ENCODE measurements at regions not wholly inside any gene's neighbourhood (a gene's known extent, or its start where the extent isn't known, plus 50 kb on each side); places are given as distances from the start of the nearest gene placed in this dataset.

DNA sequence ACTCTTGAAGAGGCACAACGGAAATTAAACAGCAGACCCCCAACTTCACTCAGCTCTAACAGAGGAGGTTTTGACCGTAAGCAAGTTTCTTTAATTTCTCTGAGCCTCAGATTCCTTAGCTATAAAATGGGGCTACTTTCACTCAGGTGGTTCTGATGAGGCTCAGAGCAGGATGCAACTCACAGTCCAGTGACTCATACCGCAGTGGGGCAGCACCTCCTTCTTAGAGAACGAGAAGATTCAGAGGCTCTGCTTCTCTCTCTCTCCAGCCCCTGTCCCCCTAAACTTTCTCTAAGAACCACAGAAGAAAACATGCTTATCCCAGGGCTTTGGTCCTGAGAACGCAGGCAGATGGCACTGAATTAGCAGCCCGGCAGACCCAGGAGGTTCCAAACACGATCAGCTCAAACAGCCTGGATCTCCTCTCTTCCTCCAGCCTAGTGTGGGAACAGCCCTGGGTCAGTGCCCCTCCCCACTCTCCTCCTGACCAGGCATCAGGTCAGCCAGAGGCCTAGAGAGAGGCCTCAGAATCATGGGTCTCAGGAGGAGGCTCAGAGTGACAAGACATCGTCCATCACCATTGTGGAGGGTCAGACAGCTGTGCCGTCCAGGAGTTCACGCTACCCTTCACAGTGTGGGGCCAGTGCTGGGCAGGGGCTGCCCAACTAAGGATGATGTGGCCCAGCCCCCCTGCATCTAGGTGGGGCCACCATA is 433.0 kb downstream of the PTPRU start:
- H3K4me3 ChIP-seq (ENCODE audit: low read depth, low read length), result no peak overlapping the region
- no peaks in the 10 kb centered on the region for H3K36me3 ChIP-seq (ENCODE audit: control insufficient read depth, insufficient read depth, low read length)
- POLR2A ChIA-PET, result no interaction called here
- CTCF ChIA-PET, result no interaction called here
- H3K27me3 ChIP-seq (ENCODE audit: control insufficient read depth, insufficient read depth, low read length), result no peaks in the 10 kb centered on the region; the same call in 1 of the 2 replicates
- TF ChIP-seq, protein P1, sequence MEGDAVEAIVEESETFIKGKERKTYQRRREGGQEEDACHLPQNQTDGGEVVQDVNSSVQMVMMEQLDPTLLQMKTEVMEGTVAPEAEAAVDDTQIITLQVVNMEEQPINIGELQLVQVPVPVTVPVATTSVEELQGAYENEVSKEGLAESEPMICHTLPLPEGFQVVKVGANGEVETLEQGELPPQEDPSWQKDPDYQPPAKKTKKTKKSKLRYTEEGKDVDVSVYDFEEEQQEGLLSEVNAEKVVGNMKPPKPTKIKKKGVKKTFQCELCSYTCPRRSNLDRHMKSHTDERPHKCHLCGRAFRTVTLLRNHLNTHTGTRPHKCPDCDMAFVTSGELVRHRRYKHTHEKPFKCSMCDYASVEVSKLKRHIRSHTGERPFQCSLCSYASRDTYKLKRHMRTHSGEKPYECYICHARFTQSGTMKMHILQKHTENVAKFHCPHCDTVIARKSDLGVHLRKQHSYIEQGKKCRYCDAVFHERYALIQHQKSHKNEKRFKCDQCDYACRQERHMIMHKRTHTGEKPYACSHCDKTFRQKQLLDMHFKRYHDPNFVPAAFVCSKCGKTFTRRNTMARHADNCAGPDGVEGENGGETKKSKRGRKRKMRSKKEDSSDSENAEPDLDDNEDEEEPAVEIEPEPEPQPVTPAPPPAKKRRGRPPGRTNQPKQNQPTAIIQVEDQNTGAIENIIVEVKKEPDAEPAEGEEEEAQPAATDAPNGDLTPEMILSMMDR (IDR thresholded peaks at IDR 0.05; ENCODE audit: insufficient read depth, low read depth, low read length), result no peak
- DNase-seq (ENCODE audit: low read depth), result no peak

- Histone ChIP-seq H3K4me3 (ENCODE audit: low read depth, low read length) (no peak overlapping the region), H3K27me3 (ENCODE audit: control insufficient read depth, insufficient read depth, low read length) (no peaks in the 10 kb centered on the region; the same call in 1 of the 2 replicates), H3K36me3 (ENCODE audit: control insufficient read depth, insufficient read depth, low read length) (no peaks in the 10 kb centered on the region)
- ChIA-PET POLR2A (no interaction called here), CTCF (no interaction called here)
- no peak for DNase-seq (ENCODE audit: low read depth)
- TF ChIP-seq, protein P1 (IDR thresholded peaks at IDR 0.05; ENCODE audit: insufficient read depth, low read depth, low read length), result no peak
Measured at GRCh38 chr1:29668551-29669157, 432.3 kb downstream of the PTPRU start.

- ChIA-PET POLR2A (no interaction called here), CTCF (no interaction called here)
- Histone ChIP-seq H3K4me3 (ENCODE audit: low read depth, low read length) (no peak overlapping the region), H3K27me3 (ENCODE audit: control insufficient read depth, insufficient read depth, low read length) (no peaks in the 10 kb centered on the region; the same call in 1 of the 2 replicates), H3K36me3 (ENCODE audit: control insufficient read depth, insufficient read depth, low read length) (no peaks in the 10 kb centered on the region)
- TF ChIP-seq, protein P1 (IDR thresholded peaks at IDR 0.05; ENCODE audit: insufficient read depth, low read depth, low read length), result no peak
- no peak for DNase-seq (ENCODE audit: low read depth)
Measured at GRCh38 chr1:29667951-29668350, 431.6 kb downstream of the PTPRU start.

GRCh38 chr1:29664711-29665110 is 428.4 kb downstream of the PTPRU start:
- TF ChIP-seq, protein P1 (IDR thresholded peaks at IDR 0.05; ENCODE audit: insufficient read depth, low read depth, low read length), result no peak
- no peak overlapping the region for H3K4me3 ChIP-seq (ENCODE audit: low read depth, low read length)
- POLR2A ChIA-PET, result no interaction called here
- H3K27me3 ChIP-seq (ENCODE audit: control insufficient read depth, insufficient read depth, low read length), result no peaks in the 10 kb centered on the region; the same call in 1 of the 2 replicates
- CTCF ChIA-PET, result interaction anchor here (1.3 kb wide), 1 partner anchor 441 kb away, joined by 4 read pairs; no protein-coding TSS in a partner anchor
- no peak for DNase-seq (ENCODE audit: low read depth)
- no peaks in the 10 kb centered on the region for H3K36me3 ChIP-seq (ENCODE audit: control insufficient read depth, insufficient read depth, low read length)

DNA sequence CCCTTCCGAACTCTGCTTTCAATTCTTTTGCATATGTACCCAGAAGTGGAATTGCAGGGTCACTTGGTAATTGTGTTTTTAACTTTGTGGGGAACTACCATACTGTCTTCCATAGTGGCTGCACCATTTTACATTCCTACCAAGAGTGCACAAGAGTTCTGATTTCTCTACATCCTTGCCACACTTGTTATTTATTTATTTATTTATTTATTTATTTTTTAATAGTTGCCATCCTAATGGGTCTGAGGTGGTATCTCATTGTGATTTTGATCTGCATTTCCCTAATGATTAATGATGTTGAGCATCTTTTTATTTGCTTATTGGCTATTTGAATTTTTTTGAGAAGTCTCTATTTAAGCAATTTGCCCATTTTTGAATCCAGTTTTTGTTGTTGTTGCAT is 422.4 kb downstream of the PTPRU start:
- Histone ChIP-seq H3K4me3 (ENCODE audit: low read depth, low read length) (no peak overlapping the region), H3K27me3 (ENCODE audit: control insufficient read depth, insufficient read depth, low read length) (no peaks in the 10 kb centered on the region), H3K36me3 (ENCODE audit: control insufficient read depth, insufficient read depth, low read length) (no peaks in the 10 kb centered on the region)
- TF ChIP-seq, protein P1 (IDR thresholded peaks at IDR 0.05; ENCODE audit: insufficient read depth, low read depth, low read length), result no peak
- CTCF ChIA-PET, result no interaction called here
- POLR2A ChIA-PET, result no interaction called here
- DNase-seq (ENCODE audit: low read depth), result no peak

Data from BJ (cell line).